Uterus (tissue), 3 donors: ENCODE measurements at regions not wholly inside any gene's neighbourhood (a gene's known extent, or its start where the extent isn't known, plus 50 kb on each side); places are given as distances from the start of the nearest gene placed in this dataset.

Source experiments
- DNase-seq, 2 donors: peaks; one replicate each; pipeline ENCODE4 v3.0.0-alpha.2; 2019 to 2020
- H3K27ac ChIP-seq, 2 donors: fragments of 200-600 bp; sonication (generic); 1 replicate in 1 of 2; 2 replicates in 1 of 2; pipeline ENCODE4 v1.5.1; 2016 to 2018
- H3K27me3 ChIP-seq, 2 donors: fragments of 200-600 bp; sonication (generic); one replicate each; pipeline ENCODE4 v1.5.1; 2018 to 2019; ENCODE audit warnings: control low read depth in 1 of 2
- H3K36me3 ChIP-seq, 2 donors: fragments of 200-600 bp; sonication (generic); one replicate each; pipeline ENCODE4 v1.5.1; 2019; ENCODE audit warnings: control low read depth in 1 of 2
- H3K4me1 ChIP-seq, 2 donors: fragments of 200-600 bp; sonication (generic); one replicate each; pipeline ENCODE4 v1.5.1; 2018 to 2019; ENCODE audit warnings: control low read depth in 1 of 2
- H3K4me3 ChIP-seq, 2 donors: fragments of 200-600 bp; sonication (generic); 1 replicate in 1 of 2; 2 replicates in 1 of 2; pipeline ENCODE4 v1.5.1; 2018 to 2019; ENCODE audit warnings: mild to moderate bottlenecking in 1 of 2
- H3K9me3 ChIP-seq, 2 donors: fragments of 200-600 bp; sonication (generic); one replicate each; pipeline ENCODE4 v1.5.1; 2019; ENCODE audit warnings: control low read depth in 1 of 2
- POLR2A ChIP-seq, 2 donors: fragments of 450-650 bp; IDR thresholded peaks; one replicate each; pipeline ENCODE4 v1.6.1; 2016; ENCODE audit warnings: antibody characterized with exemption in 2 of 2, mild to moderate bottlenecking in 1 of 2, moderate library complexity in 1 of 2
- intact Hi-C: fragments of 100-400 bp; cut with DNase I; formaldehyde crosslinking; loops from one replicate; pipeline ENCODE4 v1.15.1; 2023; ENCODE audit warnings: low total_unique reads
- TF ChIP-seq, protein P1 (sequence below), 4 experiments: fragments of 200-600 bp in 2 of 4; fragments of 450-650 bp in 2 of 4; sonication (generic) in 2 of 4; IDR thresholded peaks; one replicate each; pipeline ENCODE4 v1.5.1; 2016 to 2019; ENCODE audit warnings: antibody characterized with exemption in 4 of 4, mild to moderate bottlenecking in 2 of 4, moderate library complexity in 1 of 4
- donor health status: DM: yes; HTN: yes; CAD: no.

DNA sequence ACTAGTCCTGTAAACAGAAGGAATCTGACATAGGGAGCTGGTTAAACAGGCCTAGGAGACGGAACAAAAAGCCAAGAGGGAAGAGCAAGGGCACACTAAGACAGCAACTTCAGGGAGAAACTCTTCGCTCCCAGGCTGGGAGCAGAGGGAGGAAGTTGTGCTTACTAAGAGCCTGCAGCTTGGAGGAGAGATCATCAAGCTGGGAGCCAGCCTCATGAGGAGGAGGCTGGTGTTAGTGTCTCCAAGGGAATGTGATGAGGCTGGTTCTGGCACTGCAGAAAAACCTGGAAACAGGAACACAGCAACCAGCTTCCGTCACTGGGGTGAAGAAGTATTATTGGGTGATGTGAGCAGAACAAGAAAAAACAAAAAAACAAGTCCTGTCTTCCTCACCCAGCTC lies 1027.3 kb downstream of the UQCRFS1 start:
- peak in 1 of 2 donors; percentile 16 for DNase-seq
- intact Hi-C loops, result no loop called here
- no peaks in the 10 kb centered on the region for H3K9me3 ChIP-seq

DNA sequence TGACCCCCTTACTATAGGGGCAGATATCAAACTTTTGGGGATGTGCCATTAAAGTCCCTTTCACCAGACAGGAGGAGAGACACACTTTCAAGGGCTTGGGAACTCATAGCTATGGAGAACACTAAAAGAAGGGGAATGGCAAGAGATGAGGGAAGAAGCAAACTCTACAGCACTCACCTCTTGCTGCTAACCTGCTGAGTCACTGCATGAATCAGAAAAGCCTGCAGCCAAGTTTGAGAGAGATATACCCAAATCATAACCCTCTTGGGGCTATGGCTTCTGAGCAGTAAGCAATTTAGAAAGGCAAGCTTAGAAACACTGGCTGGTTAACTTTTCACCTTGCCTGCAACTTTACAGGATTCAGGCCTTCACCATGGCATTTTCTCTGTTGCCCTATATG lies 1028.0 kb downstream of the UQCRFS1 start:
- intact Hi-C loops, result no loop called here
- Histone ChIP-seq H3K27me3 (no peaks in the 10 kb centered on the region), H3K4me3 (no peak overlapping the region), H3K9me3 (no peaks in the 10 kb centered on the region), H3K4me1 (no peaks in the 10 kb centered on the region), H3K36me3 (no peaks in the 10 kb centered on the region), H3K27ac (no peak overlapping the region)
- no peak for TF ChIP-seq POLR2A (IDR thresholded peaks at IDR 0.05)
- TF ChIP-seq, protein P1, sequence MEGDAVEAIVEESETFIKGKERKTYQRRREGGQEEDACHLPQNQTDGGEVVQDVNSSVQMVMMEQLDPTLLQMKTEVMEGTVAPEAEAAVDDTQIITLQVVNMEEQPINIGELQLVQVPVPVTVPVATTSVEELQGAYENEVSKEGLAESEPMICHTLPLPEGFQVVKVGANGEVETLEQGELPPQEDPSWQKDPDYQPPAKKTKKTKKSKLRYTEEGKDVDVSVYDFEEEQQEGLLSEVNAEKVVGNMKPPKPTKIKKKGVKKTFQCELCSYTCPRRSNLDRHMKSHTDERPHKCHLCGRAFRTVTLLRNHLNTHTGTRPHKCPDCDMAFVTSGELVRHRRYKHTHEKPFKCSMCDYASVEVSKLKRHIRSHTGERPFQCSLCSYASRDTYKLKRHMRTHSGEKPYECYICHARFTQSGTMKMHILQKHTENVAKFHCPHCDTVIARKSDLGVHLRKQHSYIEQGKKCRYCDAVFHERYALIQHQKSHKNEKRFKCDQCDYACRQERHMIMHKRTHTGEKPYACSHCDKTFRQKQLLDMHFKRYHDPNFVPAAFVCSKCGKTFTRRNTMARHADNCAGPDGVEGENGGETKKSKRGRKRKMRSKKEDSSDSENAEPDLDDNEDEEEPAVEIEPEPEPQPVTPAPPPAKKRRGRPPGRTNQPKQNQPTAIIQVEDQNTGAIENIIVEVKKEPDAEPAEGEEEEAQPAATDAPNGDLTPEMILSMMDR (IDR thresholded peaks at IDR 0.05), result no peak
- no peak for DNase-seq

More for the DNA sequence above, 1027.3 kb downstream of the UQCRFS1 start:
- TF ChIP-seq POLR2A (IDR thresholded peaks at IDR 0.05), result no peak
- TF ChIP-seq, protein P1 (IDR thresholded peaks at IDR 0.05), result no peak
- H3K4me1 ChIP-seq, result no peaks in the 10 kb centered on the region
- H3K36me3 ChIP-seq, result no peaks in the 10 kb centered on the region
- peak overlapping the region in 1 of 2 donors; percentile 11 for H3K27ac ChIP-seq
- H3K4me3 ChIP-seq, result no peak overlapping the region
- H3K27me3 ChIP-seq, result no peaks in the 10 kb centered on the region

DNA sequence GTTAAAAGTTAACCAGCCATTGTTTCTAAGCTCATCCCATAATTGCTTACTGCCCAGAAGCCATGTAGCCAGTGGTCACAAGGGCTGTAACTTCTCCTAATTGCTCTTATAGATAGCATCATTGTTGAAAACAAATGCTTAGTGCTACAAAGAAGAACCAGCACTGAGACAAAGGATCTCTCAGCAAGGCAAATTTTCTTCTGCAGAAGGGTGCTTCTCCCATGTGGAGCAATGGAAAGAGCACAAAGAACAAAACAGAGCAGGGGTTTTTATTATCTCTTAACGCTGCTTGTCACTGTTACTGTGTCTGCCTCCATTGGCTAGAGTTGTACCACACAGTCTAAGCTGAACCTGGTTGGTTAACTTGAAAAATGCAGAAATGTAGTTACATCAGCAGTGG lies 1036.8 kb downstream of the UQCRFS1 start:
- H3K4me1 ChIP-seq, result no peaks in the 10 kb centered on the region
- H3K4me3 ChIP-seq, result no peak overlapping the region
- H3K27me3 ChIP-seq, result no peaks in the 10 kb centered on the region
- no peak for DNase-seq
- no peaks in the 10 kb centered on the region for H3K36me3 ChIP-seq
- H3K27ac ChIP-seq, result no peak overlapping the region
- intact Hi-C loops, result no loop called here
- TF ChIP-seq, protein P1 (IDR thresholded peaks at IDR 0.05), result no peak
- no peak for TF ChIP-seq POLR2A (IDR thresholded peaks at IDR 0.05)
- H3K9me3 ChIP-seq, result no peaks in the 10 kb centered on the region

DNA sequence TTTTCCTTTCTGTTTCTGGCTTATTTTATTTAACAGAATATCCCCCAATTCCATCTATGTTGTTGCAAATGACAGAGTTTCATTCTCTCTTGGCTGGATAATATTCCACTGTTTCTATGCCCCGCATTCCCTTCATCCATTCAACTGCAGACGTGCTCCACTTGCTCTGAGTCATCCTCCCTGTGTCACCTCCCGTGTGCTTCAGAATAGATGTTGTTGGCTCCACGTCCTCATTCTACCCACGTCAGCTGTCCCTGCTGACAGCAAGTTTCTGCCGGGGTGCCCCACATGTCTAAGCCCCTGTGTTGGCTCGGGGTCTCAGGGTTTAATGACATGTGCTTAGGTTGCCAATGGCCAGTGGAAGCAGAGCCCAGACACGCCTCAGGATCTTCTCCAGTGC lies 1041.0 kb downstream of the UQCRFS1 start:
- H3K27me3 ChIP-seq, result no peaks in the 10 kb centered on the region
- no peaks in the 10 kb centered on the region for H3K9me3 ChIP-seq
- H3K4me3 ChIP-seq, result no peak overlapping the region
- H3K27ac ChIP-seq, result no peak overlapping the region
- H3K4me1 ChIP-seq, result no peaks in the 10 kb centered on the region
- TF ChIP-seq, protein P1 (IDR thresholded peaks at IDR 0.05), result no peak
- no peak for TF ChIP-seq POLR2A (IDR thresholded peaks at IDR 0.05)
- H3K36me3 ChIP-seq, result no peaks in the 10 kb centered on the region
- intact Hi-C loops, result no loop called here
- no peak for DNase-seq

DNA sequence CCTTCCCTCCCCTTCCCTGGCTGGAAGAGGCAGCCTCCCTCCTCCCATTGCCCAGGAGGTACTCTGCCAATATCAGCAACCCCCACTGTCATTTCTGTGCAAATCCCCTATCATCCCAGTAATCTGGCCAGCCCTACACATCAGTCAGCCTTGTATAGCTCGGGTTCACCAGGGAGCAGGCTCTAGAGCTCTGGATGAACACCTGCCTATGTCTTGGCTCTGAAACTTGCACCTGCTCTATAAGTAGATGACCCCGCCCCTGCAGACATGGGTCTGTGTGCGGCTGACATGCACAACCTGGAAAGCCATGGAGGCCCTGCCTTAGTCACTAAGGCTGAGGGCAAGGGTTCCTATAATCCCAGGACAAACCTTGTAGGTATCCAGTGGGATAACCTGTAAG lies 1042.9 kb downstream of the UQCRFS1 start:
- no peaks in the 10 kb centered on the region for H3K9me3 ChIP-seq
- no peak overlapping the region for H3K4me3 ChIP-seq
- no peak overlapping the region for H3K27ac ChIP-seq
- no peaks in the 10 kb centered on the region for H3K36me3 ChIP-seq
- intact Hi-C loops, result no loop called here
- no peaks in the 10 kb centered on the region for H3K27me3 ChIP-seq
- TF ChIP-seq, protein P1 (IDR thresholded peaks at IDR 0.05), result no peak
- no peak for TF ChIP-seq POLR2A (IDR thresholded peaks at IDR 0.05)
- H3K4me1 ChIP-seq, result no peaks in the 10 kb centered on the region
- no peak for DNase-seq
